ENCODE measurements at regions not wholly inside any gene's neighbourhood (a gene's known extent, or its start where the extent isn't known, plus 50 kb on each side); places are given as distances from the start of the nearest gene placed in this dataset.

DNA sequence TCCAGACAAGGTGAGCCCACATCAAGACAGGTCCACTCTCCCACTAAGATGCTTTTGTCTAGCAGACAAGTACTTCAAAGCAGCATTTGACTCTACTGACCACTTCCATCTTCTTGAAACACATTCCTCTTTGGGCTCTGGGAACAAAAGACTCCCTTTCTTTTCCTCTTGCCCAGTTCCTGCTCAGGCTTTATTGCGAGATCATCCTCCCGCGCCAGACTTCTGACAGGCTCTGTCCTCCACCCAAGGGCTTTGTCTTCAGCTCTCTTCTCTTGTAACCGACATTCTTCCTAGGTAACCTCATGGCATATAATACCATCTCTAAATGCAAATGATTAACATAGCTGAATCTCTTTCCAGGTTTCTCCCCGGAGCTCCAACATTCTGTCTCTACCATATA, 85.8 kb downstream of the NUDT12 start:
- no peak overlapping the region for H3K27ac ChIP-seq (ENCODE audit: low read depth, low read length)
- no peaks in the 10 kb centered on the region for H3K9me2 ChIP-seq (replicated peaks; ENCODE audit: insufficient read depth, low read length)
- no peak overlapping the region for H3K4me2 ChIP-seq (ENCODE audit: low read depth, low read length, poor library complexity, severe bottlenecking)
- no peaks in the 10 kb centered on the region for H3K27me3 ChIP-seq (ENCODE audit: low read length)
- H3K4me3 ChIP-seq (ENCODE audit: insufficient read depth, low read length, poor library complexity, severe bottlenecking), result no peak overlapping the region
- no peak overlapping the region for H2AFZ ChIP-seq (ENCODE audit: low read depth, low read length, severe bottlenecking)
- no peak overlapping the region for H3K9ac ChIP-seq (ENCODE audit: low read length)
- no peaks in the 10 kb centered on the region for H3K9me3 ChIP-seq (ENCODE audit: insufficient read depth, low read length)
- no peaks in the 10 kb centered on the region for H4K20me1 ChIP-seq (ENCODE audit: low read depth, low read length)
- TF ChIP-seq EZH2phosphoT487 (conservative IDR thresholded peaks at IDR 0.05; ENCODE audit: low read length), result no peak
- TF ChIP-seq, protein P1, sequence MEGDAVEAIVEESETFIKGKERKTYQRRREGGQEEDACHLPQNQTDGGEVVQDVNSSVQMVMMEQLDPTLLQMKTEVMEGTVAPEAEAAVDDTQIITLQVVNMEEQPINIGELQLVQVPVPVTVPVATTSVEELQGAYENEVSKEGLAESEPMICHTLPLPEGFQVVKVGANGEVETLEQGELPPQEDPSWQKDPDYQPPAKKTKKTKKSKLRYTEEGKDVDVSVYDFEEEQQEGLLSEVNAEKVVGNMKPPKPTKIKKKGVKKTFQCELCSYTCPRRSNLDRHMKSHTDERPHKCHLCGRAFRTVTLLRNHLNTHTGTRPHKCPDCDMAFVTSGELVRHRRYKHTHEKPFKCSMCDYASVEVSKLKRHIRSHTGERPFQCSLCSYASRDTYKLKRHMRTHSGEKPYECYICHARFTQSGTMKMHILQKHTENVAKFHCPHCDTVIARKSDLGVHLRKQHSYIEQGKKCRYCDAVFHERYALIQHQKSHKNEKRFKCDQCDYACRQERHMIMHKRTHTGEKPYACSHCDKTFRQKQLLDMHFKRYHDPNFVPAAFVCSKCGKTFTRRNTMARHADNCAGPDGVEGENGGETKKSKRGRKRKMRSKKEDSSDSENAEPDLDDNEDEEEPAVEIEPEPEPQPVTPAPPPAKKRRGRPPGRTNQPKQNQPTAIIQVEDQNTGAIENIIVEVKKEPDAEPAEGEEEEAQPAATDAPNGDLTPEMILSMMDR (IDR thresholded peaks at IDR 0.05; ENCODE audit: insufficient read depth, low read length, poor library complexity, severe bottlenecking), result no peak
- H3K36me3 ChIP-seq (ENCODE audit: low read length), result no peaks in the 10 kb centered on the region
- no peaks in the 10 kb centered on the region for H3K79me2 ChIP-seq (ENCODE audit: insufficient read depth, low read length)
- H3F3A ChIP-seq (ENCODE audit: insufficient read depth), result no peaks in the 10 kb centered on the region

DNA sequence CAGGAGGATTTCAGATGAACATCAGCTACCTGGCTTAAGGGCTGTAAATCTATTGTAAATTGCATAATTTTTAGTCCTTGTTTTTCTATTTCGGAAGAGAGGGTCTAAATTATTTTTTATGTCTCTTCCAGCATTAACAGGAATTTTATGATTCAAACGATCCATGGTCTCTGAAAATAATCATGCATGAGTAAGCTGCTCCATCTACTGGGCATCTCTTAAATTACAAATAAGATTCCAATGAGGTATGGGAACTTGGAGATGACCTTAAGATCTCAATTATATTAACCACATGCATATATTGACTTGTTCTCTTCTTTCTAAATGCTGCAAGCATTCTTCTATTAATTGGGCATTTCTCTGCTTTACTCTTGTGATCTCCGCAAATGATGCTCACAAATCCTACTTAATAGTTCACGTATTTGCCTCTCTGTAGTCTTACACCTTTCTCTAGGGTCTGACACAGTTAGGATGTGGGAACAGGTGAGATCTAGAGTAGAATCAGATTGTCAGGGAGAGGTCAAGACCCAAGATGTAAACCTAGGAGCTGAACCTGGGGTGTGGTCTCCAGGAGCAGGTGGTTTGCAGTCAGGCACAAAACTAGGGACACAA, 86.9 kb downstream of the NUDT12 start:
- no peaks in the 10 kb centered on the region for H3F3A ChIP-seq (ENCODE audit: insufficient read depth)
- H3K27me3 ChIP-seq (ENCODE audit: low read length), result no peaks in the 10 kb centered on the region
- no peaks in the 10 kb centered on the region for H3K79me2 ChIP-seq (ENCODE audit: insufficient read depth, low read length)
- no peak for TF ChIP-seq EZH2phosphoT487 (conservative IDR thresholded peaks at IDR 0.05; ENCODE audit: low read length)
- TF ChIP-seq, protein P1 (IDR thresholded peaks at IDR 0.05; ENCODE audit: insufficient read depth, low read length, poor library complexity, severe bottlenecking), result peak; percentile 24
- no peaks in the 10 kb centered on the region for H3K9me2 ChIP-seq (replicated peaks; ENCODE audit: insufficient read depth, low read length)
- H4K20me1 ChIP-seq (ENCODE audit: low read depth, low read length), result no peaks in the 10 kb centered on the region
- H3K4me3 ChIP-seq (ENCODE audit: insufficient read depth, low read length, poor library complexity, severe bottlenecking), result no peak overlapping the region
- H3K9me3 ChIP-seq (ENCODE audit: insufficient read depth, low read length), result no peaks in the 10 kb centered on the region
- no peak overlapping the region for H3K4me2 ChIP-seq (ENCODE audit: low read depth, low read length, poor library complexity, severe bottlenecking)
- no peak overlapping the region for H2AFZ ChIP-seq (ENCODE audit: low read depth, low read length, severe bottlenecking)
- H3K27ac ChIP-seq (ENCODE audit: low read depth, low read length), result no peak overlapping the region
- H3K9ac ChIP-seq (ENCODE audit: low read length), result no peak overlapping the region
- H3K36me3 ChIP-seq (ENCODE audit: low read length), result no peaks in the 10 kb centered on the region

DNA sequence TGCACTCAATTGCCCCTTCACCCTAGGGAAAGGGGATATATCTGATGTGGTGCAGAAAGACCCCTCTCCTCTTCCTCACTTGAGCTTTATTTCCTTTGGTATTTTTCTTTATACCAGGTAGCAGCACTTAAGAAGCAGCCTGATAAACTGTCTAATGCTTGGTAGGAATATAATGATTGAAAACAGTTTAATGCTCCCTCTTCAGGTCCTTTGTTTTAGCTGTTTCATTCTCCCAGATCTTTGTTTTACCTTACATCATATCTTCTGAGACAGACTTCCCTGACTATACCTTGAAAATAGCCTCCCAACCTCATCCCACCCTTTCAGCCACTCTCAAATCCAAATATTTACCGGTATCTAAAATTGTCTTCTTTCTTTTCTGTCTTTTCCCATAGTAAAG, 87.9 kb downstream of the NUDT12 start:
- Histone ChIP-seq H3K79me2 (ENCODE audit: insufficient read depth, low read length) (no peaks in the 10 kb centered on the region), H3K27me3 (ENCODE audit: low read length) (no peaks in the 10 kb centered on the region), H3K9me3 (ENCODE audit: insufficient read depth, low read length) (no peaks in the 10 kb centered on the region), H3K36me3 (ENCODE audit: low read length) (no peaks in the 10 kb centered on the region), H3K4me3 (ENCODE audit: insufficient read depth, low read length, poor library complexity, severe bottlenecking) (no peak overlapping the region), H2AFZ (ENCODE audit: low read depth, low read length, severe bottlenecking) (no peak overlapping the region), H3K27ac (ENCODE audit: low read depth, low read length) (no peak overlapping the region), H3F3A (ENCODE audit: insufficient read depth) (no peaks in the 10 kb centered on the region), H3K9ac (ENCODE audit: low read length) (no peak overlapping the region), H3K4me2 (ENCODE audit: low read depth, low read length, poor library complexity, severe bottlenecking) (no peak overlapping the region), H4K20me1 (ENCODE audit: low read depth, low read length) (no peaks in the 10 kb centered on the region), H3K9me2 (replicated peaks; ENCODE audit: insufficient read depth, low read length) (no peaks in the 10 kb centered on the region)
- TF ChIP-seq, protein P1 (IDR thresholded peaks at IDR 0.05; ENCODE audit: insufficient read depth, low read length, poor library complexity, severe bottlenecking), result no peak
- no peak for TF ChIP-seq EZH2phosphoT487 (conservative IDR thresholded peaks at IDR 0.05; ENCODE audit: low read length)

All from SU-DHL-6 (cell line).